ENCODE measurements at regions not wholly inside any gene's neighbourhood (a gene's known extent, or its start where the extent isn't known, plus 50 kb on each side); places are given as distances from the start of the nearest gene placed in this dataset.

DNA sequence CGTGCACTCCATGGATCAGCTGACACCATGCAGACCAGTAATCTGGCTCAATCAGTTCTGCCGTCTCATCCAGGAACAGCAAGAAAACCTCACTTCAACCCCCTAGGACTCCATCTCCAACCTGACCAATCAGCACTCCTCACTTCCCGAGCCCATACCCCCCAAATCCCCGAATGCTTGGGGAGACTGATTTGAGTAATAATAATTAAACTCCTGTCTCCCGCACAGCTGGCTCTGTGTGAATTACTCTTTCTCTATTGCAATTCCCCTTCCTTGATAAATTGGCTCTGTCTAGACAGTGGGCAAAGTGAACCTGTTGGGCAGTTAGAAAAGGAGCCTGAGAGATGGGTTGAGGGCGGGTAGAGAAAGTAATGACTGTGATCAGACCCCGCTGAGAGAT, 320.0 kb downstream of the HAPSTR1 start:
- no peak overlapping the region for H2AFZ ChIP-seq (ENCODE audit: low read length)
- no peak overlapping the region for H3K4me2 ChIP-seq (ENCODE audit: low read length)
- TF ChIP-seq, protein P1, sequence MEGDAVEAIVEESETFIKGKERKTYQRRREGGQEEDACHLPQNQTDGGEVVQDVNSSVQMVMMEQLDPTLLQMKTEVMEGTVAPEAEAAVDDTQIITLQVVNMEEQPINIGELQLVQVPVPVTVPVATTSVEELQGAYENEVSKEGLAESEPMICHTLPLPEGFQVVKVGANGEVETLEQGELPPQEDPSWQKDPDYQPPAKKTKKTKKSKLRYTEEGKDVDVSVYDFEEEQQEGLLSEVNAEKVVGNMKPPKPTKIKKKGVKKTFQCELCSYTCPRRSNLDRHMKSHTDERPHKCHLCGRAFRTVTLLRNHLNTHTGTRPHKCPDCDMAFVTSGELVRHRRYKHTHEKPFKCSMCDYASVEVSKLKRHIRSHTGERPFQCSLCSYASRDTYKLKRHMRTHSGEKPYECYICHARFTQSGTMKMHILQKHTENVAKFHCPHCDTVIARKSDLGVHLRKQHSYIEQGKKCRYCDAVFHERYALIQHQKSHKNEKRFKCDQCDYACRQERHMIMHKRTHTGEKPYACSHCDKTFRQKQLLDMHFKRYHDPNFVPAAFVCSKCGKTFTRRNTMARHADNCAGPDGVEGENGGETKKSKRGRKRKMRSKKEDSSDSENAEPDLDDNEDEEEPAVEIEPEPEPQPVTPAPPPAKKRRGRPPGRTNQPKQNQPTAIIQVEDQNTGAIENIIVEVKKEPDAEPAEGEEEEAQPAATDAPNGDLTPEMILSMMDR (IDR thresholded peaks at IDR 0.05; ENCODE audit: low read length) = no peak
- TF ChIP-seq EZH2 (IDR thresholded peaks at IDR 0.05; ENCODE audit: borderline replicate concordance, low read length) = no peak
- H3K27me3 ChIP-seq (ENCODE audit: insufficient read depth, low read length) = no peaks in the 10 kb centered on the region
- H3K79me2 ChIP-seq (ENCODE audit: insufficient read depth, low read length) = no peaks in the 10 kb centered on the region
- no peaks in the 10 kb centered on the region for H3F3A ChIP-seq (ENCODE audit: insufficient read depth, low read length)
- H3K4me3 ChIP-seq (ENCODE audit: low read depth, low read length, poor library complexity, severe bottlenecking) = no peak overlapping the region
- H3K9ac ChIP-seq (ENCODE audit: low read length) = no peak overlapping the region
- H3K4me1 ChIP-seq (ENCODE audit: insufficient read depth, low read length, severe bottlenecking) = no peaks in the 10 kb centered on the region
- no peak overlapping the region for H3K27ac ChIP-seq (ENCODE audit: low read depth, low read length, poor library complexity, severe bottlenecking)
- no peaks in the 10 kb centered on the region for H3K9me3 ChIP-seq (ENCODE audit: low read length)
- no peaks in the 10 kb centered on the region for H3K9me2 ChIP-seq (ENCODE audit: low read depth, low read length)
- no peaks in the 10 kb centered on the region for H3K36me3 ChIP-seq (ENCODE audit: insufficient read depth, low read length)
- H4K20me1 ChIP-seq (ENCODE audit: insufficient read depth, low read length) = no peaks in the 10 kb centered on the region

DNA sequence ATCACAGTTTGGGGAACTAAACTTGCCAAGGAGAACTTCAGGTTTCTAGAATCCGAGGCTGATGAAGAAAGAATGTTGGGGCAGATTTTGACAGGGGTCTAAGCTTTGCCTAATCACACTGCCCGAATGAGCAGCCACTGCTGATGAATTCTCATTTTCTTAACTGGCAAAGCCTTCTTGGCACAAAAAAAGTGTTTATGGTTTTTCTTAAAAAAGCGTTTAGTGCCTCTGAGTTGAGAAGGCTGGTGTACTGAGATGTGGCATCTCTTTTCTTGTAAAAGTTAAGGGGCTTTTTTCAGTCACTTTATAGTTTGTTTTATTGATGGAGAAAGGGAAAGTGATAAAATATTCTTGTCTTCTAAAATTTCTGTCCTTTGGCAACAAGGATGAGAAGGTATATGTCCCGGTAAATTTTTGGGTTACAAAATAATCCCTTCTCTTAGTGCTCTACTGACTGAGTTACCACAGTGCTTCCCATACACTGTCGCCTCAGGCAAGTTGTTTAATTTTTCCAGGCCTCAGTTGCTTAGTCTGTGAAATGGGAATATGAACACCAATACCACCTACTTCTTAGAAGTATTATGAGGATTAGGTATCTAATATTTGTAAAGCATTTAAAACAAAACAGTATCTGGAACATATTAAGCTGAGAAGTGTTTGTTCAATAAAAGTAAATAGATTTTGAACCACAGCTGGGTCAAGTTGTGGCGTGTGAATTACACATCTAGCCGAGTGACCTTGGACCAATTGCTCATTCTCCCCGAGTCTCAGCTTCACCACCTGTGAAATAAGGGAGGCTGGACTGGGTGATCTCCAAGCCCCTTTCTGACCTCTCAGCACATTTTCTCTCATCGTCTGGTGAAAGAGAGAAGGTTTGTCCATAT, 320.8 kb downstream of the HAPSTR1 start:
- no peaks in the 10 kb centered on the region for H3F3A ChIP-seq (ENCODE audit: insufficient read depth, low read length)
- no peak overlapping the region for H3K27ac ChIP-seq (ENCODE audit: low read depth, low read length, poor library complexity, severe bottlenecking)
- H3K4me1 ChIP-seq (ENCODE audit: insufficient read depth, low read length, severe bottlenecking) = no peaks in the 10 kb centered on the region
- TF ChIP-seq, protein P1 (IDR thresholded peaks at IDR 0.05; ENCODE audit: low read length) = no peak
- TF ChIP-seq EZH2 (IDR thresholded peaks at IDR 0.05; ENCODE audit: borderline replicate concordance, low read length) = no peak
- no peaks in the 10 kb centered on the region for H3K9me3 ChIP-seq (ENCODE audit: low read length)
- no peaks in the 10 kb centered on the region for H3K36me3 ChIP-seq (ENCODE audit: insufficient read depth, low read length)
- no peaks in the 10 kb centered on the region for H3K9me2 ChIP-seq (ENCODE audit: low read depth, low read length)
- no peak overlapping the region for H2AFZ ChIP-seq (ENCODE audit: low read length)
- no peak overlapping the region for H3K4me2 ChIP-seq (ENCODE audit: low read length)
- no peak overlapping the region for H3K9ac ChIP-seq (ENCODE audit: low read length)
- no peaks in the 10 kb centered on the region for H3K79me2 ChIP-seq (ENCODE audit: insufficient read depth, low read length)
- no peaks in the 10 kb centered on the region for H3K27me3 ChIP-seq (ENCODE audit: insufficient read depth, low read length)
- no peaks in the 10 kb centered on the region for H4K20me1 ChIP-seq (ENCODE audit: insufficient read depth, low read length)
- H3K4me3 ChIP-seq (ENCODE audit: low read depth, low read length, poor library complexity, severe bottlenecking) = no peak overlapping the region

DNA sequence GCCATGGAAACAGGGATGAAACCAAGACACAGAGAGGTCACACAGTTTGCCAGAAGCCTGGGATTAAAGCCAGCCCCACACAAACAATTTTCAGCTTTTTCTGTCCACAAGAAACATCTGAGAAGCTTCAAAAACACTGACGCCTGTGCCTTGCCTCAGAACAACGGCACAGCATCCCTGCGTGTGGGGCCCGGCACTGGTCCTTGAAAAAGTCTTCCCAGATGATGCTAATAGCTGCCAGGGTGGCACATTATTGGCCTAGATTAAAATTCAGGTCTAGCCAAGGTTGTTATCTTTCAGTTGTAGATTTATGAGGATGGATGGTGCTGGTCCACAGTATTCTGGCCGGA, 321.4 kb downstream of the HAPSTR1 start:
- H3K27me3 ChIP-seq (ENCODE audit: insufficient read depth, low read length) = no peaks in the 10 kb centered on the region
- H3K36me3 ChIP-seq (ENCODE audit: insufficient read depth, low read length) = no peaks in the 10 kb centered on the region
- H2AFZ ChIP-seq (ENCODE audit: low read length) = no peak overlapping the region
- no peaks in the 10 kb centered on the region for H3F3A ChIP-seq (ENCODE audit: insufficient read depth, low read length)
- H3K4me2 ChIP-seq (ENCODE audit: low read length) = no peak overlapping the region
- no peak overlapping the region for H3K27ac ChIP-seq (ENCODE audit: low read depth, low read length, poor library complexity, severe bottlenecking)
- no peaks in the 10 kb centered on the region for H3K79me2 ChIP-seq (ENCODE audit: insufficient read depth, low read length)
- H3K9me3 ChIP-seq (ENCODE audit: low read length) = no peaks in the 10 kb centered on the region
- H3K4me3 ChIP-seq (ENCODE audit: low read depth, low read length, poor library complexity, severe bottlenecking) = no peak overlapping the region
- H3K9me2 ChIP-seq (ENCODE audit: low read depth, low read length) = no peaks in the 10 kb centered on the region
- H3K9ac ChIP-seq (ENCODE audit: low read length) = no peak overlapping the region
- no peaks in the 10 kb centered on the region for H4K20me1 ChIP-seq (ENCODE audit: insufficient read depth, low read length)
- no peaks in the 10 kb centered on the region for H3K4me1 ChIP-seq (ENCODE audit: insufficient read depth, low read length, severe bottlenecking)
- TF ChIP-seq, protein P1 (IDR thresholded peaks at IDR 0.05; ENCODE audit: low read length) = no peak
- no peak for TF ChIP-seq EZH2 (IDR thresholded peaks at IDR 0.05; ENCODE audit: borderline replicate concordance, low read length)

Measured in OCI-LY1 (cell line).